CD4-positive, alpha-beta T cell treated with Interleukin-15 for 1 hour (primary cell): ENCODE measurements at regions not wholly inside any gene's neighbourhood (a gene's known extent, or its start where the extent isn't known, plus 50 kb on each side); places are given as distances from the start of the nearest gene placed in this dataset.
"Not testable (repeated sequence)": the region's sequence is repeated elsewhere in the genome, so short reads cannot be mapped to it uniquely, and the experiment has no call there.

ENCODE experiments used
- DNase-seq: peaks from one replicate; pipeline ENCODE4 v3.0.0-alpha.2; 2020

GRCh38 chr13:78540058-78540457, 63.3 kb downstream of the POU4F1 start:
- DNase-seq, result no peak

GRCh38 chr13:78526044-78526443, 77.3 kb downstream of the POU4F1 start:
- not testable (repeated sequence) for DNase-seq

- no peak for DNase-seq
These were observed 78.4 kb downstream of the POU4F1 start for GRCh38 chr13:78524936-78525335.

- no peak for DNase-seq
These were observed 82.3 kb downstream of the POU4F1 start for GRCh38 chr13:78521091-78521490.

- DNase-seq, result no peak
These were observed 82.9 kb downstream of the POU4F1 start for GRCh38 chr13:78520425-78520824.

GRCh38 chr13:78518482-78518881, 84.9 kb downstream of the POU4F1 start:
- not testable (repeated sequence) for DNase-seq

GRCh38 chr13:78499802-78500201, 103.5 kb downstream of the POU4F1 start:
- DNase-seq, result no peak

- no peak for DNase-seq
These were observed 105.5 kb downstream of the POU4F1 start for GRCh38 chr13:78497702-78498355.

GRCh38 chr13:78491978-78492377, 111.4 kb downstream of the POU4F1 start:
- no peak for DNase-seq

- not testable (repeated sequence) for DNase-seq
These were observed 113.1 kb downstream of the POU4F1 start for GRCh38 chr13:78490225-78490624.

- DNase-seq, result no peak
These were observed 115.6 kb downstream of the POU4F1 start for GRCh38 chr13:78487707-78488106.

GRCh38 chr13:78485803-78486202, 117.5 kb downstream of the POU4F1 start:
- DNase-seq, result no peak

- DNase-seq, result no peak
These were observed 125.2 kb downstream of the POU4F1 start for GRCh38 chr13:78478183-78478582.

GRCh38 chr13:78476910-78477309, 126.4 kb downstream of the POU4F1 start:
- DNase-seq, result no peak

GRCh38 chr13:78468621-78469020, 134.7 kb downstream of the POU4F1 start:
- no peak for DNase-seq

- DNase-seq, result no peak
These were observed 138.1 kb downstream of the POU4F1 start for GRCh38 chr13:78465250-78465649.

GRCh38 chr13:78460176-78460575, 143.2 kb downstream of the POU4F1 start:
- no peak for DNase-seq

GRCh38 chr13:78443839-78444238, 159.5 kb downstream of the POU4F1 start:
- no peak for DNase-seq

GRCh38 chr13:78437781-78438180, 165.6 kb downstream of the POU4F1 start:
- DNase-seq, result no peak

GRCh38 chr13:78436311-78436710, 167.0 kb downstream of the POU4F1 start:
- no peak for DNase-seq

GRCh38 chr13:78431328-78431727, 172.0 kb downstream of the POU4F1 start:
- no peak for DNase-seq

- DNase-seq, result no peak
These were observed 172.5 kb downstream of the POU4F1 start for GRCh38 chr13:78430811-78431210.

- DNase-seq, result no peak
These were observed 173.1 kb downstream of the POU4F1 start for GRCh38 chr13:78430166-78430791.

GRCh38 chr13:78428646-78429045, 174.7 kb downstream of the POU4F1 start:
- DNase-seq, result no peak

- no peak for DNase-seq
These were observed 177.2 kb downstream of the POU4F1 start for GRCh38 chr13:78426183-78426582.
